NT2/D1 (cell line): ENCODE measurements at regions not wholly inside any gene's neighbourhood (a gene's known extent, or its start where the extent isn't known, plus 50 kb on each side); places are given as distances from the start of the nearest gene placed in this dataset.

Experiments
- DNase-seq: peaks from one replicate; pipeline ENCODE4 v3.0.0-alpha.2; 2011; ENCODE audit warnings: low read depth, low spot score
- H3K27me3 ChIP-seq: 2 replicates; pipeline ENCODE4 v1.6.0; 2011; ENCODE audit warnings: mild to moderate bottlenecking; ENCODE audit not compliant: insufficient read length, insufficient read depth
- H3K36me3 ChIP-seq: 2 replicates; pipeline ENCODE4 v1.6.1; 2011; ENCODE audit warnings: mild to moderate bottlenecking, low read length, mixed read lengths; ENCODE audit not compliant: insufficient read depth, insufficient read length
- H3K4me1 ChIP-seq: 2 replicates; pipeline ENCODE4 v1.5.1; 2011; ENCODE audit not compliant: insufficient read depth, insufficient read length
- H3K4me3 ChIP-seq: 2 replicates; pipeline ENCODE4 v1.5.1; 2011; ENCODE audit warnings: low read depth; ENCODE audit not compliant: insufficient read length
- H3K9ac ChIP-seq: 2 replicates; pipeline ENCODE4 v1.6.0; 2011; ENCODE audit warnings: low read depth; ENCODE audit not compliant: insufficient read length
- H3K9me3 ChIP-seq: 2 replicates; pipeline ENCODE4 v1.5.1; 2011; ENCODE audit warnings: mild to moderate bottlenecking, low read length; ENCODE audit not compliant: insufficient read depth
- SUZ12 ChIP-seq: IDR thresholded peaks from 2 replicates; pipeline ENCODE4 v1.6.1; 2011; ENCODE audit not compliant: insufficient read length, insufficient read depth; ENCODE audit errors: extremely low read depth
- YY1 ChIP-seq: IDR thresholded peaks from 2 replicates; pipeline ENCODE4 v1.6.1; 2011; ENCODE audit not compliant: insufficient read length, insufficient read depth
- ZNF274 ChIP-seq: IDR thresholded peaks from 2 replicates; pipeline ENCODE4 v1.6.1; 2011; ENCODE audit warnings: mild to moderate bottlenecking, low read depth, low read length

DNA sequence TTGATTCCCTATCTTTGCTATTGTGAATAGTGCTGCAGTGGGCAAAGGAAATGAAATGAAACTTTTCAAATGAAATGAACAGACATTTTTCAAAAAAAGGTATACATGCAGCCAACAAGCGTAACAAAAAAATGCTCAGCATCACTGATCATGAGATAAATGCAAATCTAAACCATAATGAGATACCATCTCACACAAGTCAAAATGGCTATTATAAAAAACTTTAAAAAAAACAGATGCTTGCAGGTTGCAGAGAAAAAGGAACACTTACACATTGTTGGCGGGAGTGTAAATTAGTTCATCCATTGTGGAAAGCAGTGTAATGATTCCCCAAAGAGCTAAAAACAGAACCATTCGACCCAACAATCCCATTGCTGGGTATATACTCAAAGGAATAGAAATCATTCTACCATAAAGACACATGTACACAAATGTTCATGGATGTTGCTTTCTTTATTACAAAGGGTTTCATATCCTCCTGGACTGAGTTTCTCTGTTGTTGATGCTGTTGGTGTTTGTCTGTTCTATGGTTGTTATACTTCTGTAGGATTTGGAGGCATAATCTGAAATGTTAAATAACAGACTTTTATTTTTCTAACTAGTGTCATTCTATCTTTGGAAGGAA, 99.3 kb upstream of the SOX9 start:
- Histone ChIP-seq H3K36me3 (no peaks in the 10 kb centered on the region), H3K9me3 (no peaks in the 10 kb centered on the region), H3K9ac (no peak overlapping the region), H3K4me1 (no peaks in the 10 kb centered on the region), H3K27me3 (no peaks in the 10 kb centered on the region), H3K4me3 (no peak overlapping the region)
- TF ChIP-seq SUZ12 (no peak), YY1 (no peak), ZNF274 (no peak)
- no peak for DNase-seq

DNA sequence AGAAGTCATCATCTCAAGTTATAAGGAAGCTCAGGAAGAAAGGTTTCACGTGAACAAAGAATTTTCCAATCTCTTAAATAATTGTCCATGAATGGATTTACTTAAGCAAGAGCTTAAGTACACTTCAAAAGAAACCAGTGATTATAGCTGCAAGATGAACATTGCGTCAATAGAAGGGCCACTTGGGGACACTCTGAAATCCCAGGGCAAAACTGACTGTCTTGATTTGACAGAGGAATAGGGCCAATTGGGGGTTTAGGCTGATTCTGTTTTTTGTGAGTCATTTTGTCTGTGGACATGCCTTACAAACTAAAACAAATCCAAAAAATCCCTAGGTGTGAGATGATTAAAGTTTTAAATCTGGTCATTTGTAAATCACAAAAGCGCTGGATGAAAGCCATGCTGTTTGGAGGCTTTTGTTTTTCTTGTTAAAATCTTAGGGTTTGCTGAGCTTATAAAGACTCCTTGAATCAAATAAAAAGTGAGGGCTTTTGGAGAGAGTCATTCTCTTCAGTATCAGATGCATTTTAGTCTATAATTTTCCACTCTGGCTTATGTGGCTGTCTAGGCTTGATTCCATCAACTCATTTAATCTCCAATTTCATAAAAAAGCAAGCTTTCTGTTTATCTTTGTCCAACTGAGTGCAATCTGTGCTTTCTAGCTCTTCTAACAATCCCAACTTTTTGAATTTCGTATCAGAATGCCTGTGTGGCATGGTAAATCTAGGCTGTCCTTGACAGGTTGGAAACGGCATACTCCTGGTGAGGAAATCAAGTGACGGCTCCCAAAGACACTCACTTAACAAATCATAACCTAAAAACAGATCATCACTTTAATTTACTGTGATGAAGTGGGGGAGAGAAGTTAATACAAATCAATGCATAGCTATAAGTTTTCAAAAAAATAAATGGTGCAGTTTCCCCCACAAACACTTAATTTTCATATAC, 98.2 kb upstream of the SOX9 start:
- H3K27me3 ChIP-seq, result no peaks in the 10 kb centered on the region
- no peaks in the 10 kb centered on the region for H3K9me3 ChIP-seq
- no peak overlapping the region for H3K9ac ChIP-seq
- no peak for TF ChIP-seq YY1
- TF ChIP-seq SUZ12, result no peak
- TF ChIP-seq ZNF274, result no peak
- DNase-seq, result no peak
- H3K36me3 ChIP-seq, result no peaks in the 10 kb centered on the region
- H3K4me3 ChIP-seq, result no peak overlapping the region
- peaks cover 2% of the 10 kb centered on the region for H3K4me1 ChIP-seq

- no peak for DNase-seq
- Histone ChIP-seq H3K27me3 (peaks cover 4% of the 10 kb centered on the region), H3K4me3 (no peak overlapping the region), H3K9ac (no peak overlapping the region), H3K36me3 (no peaks in the 10 kb centered on the region), H3K4me1 (peaks cover 2% of the 10 kb centered on the region), H3K9me3 (no peaks in the 10 kb centered on the region)
- no peak for TF ChIP-seq SUZ12
- TF ChIP-seq ZNF274, result no peak
- TF ChIP-seq YY1, result no peak
Measured at GRCh38 chr17:72024457-72024856, 96.4 kb upstream of the SOX9 start.

GRCh38 chr17:72025113-72025512, 95.7 kb upstream of the SOX9 start:
- H3K4me1 ChIP-seq, result peaks cover 5% of the 10 kb centered on the region
- TF ChIP-seq YY1 (no peak), SUZ12 (no peak), ZNF274 (no peak)
- H3K4me3 ChIP-seq, result no peak overlapping the region

GRCh38 chr17:72030067-72030899, 90.5 kb upstream of the SOX9 start:
- no peak for TF ChIP-seq ZNF274
- TF ChIP-seq YY1, result no peak
- no peak for TF ChIP-seq SUZ12
- H3K27me3 ChIP-seq, result peaks cover 4% of the 10 kb centered on the region
- H3K4me1 ChIP-seq, result peaks cover 9% of the 10 kb centered on the region
- H3K4me3 ChIP-seq, result peak overlapping the region; percentile 31
- H3K9ac ChIP-seq, result peak overlapping the region; percentile 69
- H3K9me3 ChIP-seq, result no peaks in the 10 kb centered on the region
- DNase-seq, result peak; percentile 74
- no peaks in the 10 kb centered on the region for H3K36me3 ChIP-seq

More at GRCh38 chr17:72025113-72025512, 95.7 kb upstream of the SOX9 start:
- no peak overlapping the region for H3K9ac ChIP-seq
- H3K9me3 ChIP-seq, result no peaks in the 10 kb centered on the region
- H3K27me3 ChIP-seq, result peaks cover 4% of the 10 kb centered on the region
- no peaks in the 10 kb centered on the region for H3K36me3 ChIP-seq
- DNase-seq, result no peak

GRCh38 chr17:72031219-72031884, 89.5 kb upstream of the SOX9 start:
- TF ChIP-seq SUZ12, result no peak
- no peak for TF ChIP-seq ZNF274
- no peak for TF ChIP-seq YY1
- no peak for DNase-seq
- peaks cover 4% of the 10 kb centered on the region for H3K27me3 ChIP-seq
- H3K9me3 ChIP-seq, result no peaks in the 10 kb centered on the region
- H3K9ac ChIP-seq, result no peak overlapping the region
- no peaks in the 10 kb centered on the region for H3K36me3 ChIP-seq
- peaks cover 9% of the 10 kb centered on the region for H3K4me1 ChIP-seq
- H3K4me3 ChIP-seq, result no peak overlapping the region
